ENCODE measurements at regions not wholly inside any gene's neighbourhood (a gene's known extent, or its start where the extent isn't known, plus 50 kb on each side); places are given as distances from the start of the nearest gene placed in this dataset.

DNA sequence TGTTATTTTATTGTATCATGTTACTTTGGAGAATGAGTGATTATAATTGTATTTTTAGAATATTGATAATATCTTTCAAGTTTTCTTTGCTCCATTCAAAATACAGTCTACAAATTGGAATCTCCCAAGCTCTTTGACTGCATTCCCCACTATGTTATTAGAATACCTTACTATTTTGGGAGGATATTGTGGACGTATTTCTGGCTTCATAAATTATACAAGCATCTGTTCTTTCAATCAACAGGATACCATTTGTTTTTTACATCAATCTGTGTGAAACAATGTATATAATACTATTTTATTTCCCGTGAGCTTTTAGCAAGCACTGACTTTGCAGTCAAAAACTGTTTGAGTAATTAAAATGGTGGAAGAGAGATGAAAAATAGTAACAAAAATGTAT is 226.5 kb downstream of the PTPRC start:
- DNase-seq: no peak

DNA sequence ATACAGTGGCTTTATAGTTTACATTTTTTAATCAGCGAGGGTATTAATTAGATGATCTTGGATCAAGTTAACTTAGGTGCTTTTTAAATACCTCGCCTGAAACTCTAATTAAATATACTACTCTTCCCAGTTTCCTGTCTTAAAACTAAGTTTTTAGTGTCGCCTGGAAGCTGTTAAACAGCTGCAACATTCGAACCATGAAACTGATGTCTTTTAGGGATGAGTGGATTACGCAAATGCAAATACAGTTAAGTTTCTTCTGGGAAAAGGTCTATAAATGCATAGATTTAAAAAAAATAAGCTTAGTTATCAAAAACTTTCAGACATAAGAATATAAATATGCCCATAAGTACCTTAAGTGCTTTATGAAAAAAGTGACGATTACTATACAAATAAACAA is 228.3 kb downstream of the PTPRC start:
- no peak for DNase-seq

DNA sequence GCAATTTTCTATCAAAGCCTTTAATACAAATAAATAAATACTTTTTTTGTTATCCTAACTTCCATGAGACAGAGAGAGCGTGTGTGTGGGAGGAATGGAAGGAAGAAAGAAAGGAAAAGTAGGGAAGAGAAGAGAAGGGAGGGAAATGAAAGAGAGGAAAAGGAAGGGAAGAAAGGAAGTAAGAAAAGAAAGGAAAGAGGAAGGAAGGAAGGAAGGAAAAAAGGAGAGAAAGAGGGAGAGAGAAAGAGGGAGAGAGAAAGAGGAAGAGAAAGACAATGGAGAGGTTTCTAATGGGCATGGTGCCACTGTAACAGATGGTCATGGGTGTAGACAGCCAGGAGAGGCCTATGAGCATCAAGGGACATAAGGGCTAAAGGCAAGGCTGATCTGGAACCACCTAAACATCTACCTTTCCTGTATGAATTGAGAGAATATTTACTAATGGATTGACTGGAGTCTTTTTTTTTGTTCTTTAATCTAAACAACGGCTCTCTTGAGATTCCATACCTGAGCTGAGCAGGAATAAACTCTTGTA is 234.9 kb downstream of the PTPRC start:
- DNase-seq: no peak

DNA sequence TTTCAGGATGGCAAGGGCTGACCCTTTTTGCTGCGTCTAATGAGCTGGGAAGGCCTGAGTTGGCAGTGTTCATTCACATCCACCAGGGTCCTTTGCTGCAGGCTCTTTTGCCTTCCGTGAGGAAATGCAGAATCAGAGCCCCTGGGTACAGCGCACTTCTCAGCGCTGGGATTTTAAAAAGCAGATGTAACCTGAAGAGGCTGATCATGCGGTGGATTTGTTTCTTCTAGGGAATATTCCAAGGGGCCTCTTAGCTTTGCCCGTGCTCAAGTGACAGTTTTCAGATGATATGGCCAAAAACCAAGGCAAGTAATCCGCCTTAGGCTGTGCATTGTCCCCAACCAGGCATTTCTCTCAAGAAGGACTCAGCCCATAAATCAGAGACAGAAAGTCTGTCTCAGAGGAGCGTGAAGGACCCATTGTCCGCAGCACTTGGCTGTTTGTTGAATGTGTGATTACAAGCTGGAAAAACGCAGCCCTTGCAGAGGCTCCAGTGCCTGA is 237.6 kb downstream of the PTPRC start:
- DNase-seq: no peak

GRCh38 chr1:198878566-198878965 is 239.7 kb downstream of the PTPRC start:
- no peak for DNase-seq

GRCh38 chr1:198879711-198880306 is 241.0 kb downstream of the PTPRC start:
- DNase-seq: no peak

DNA sequence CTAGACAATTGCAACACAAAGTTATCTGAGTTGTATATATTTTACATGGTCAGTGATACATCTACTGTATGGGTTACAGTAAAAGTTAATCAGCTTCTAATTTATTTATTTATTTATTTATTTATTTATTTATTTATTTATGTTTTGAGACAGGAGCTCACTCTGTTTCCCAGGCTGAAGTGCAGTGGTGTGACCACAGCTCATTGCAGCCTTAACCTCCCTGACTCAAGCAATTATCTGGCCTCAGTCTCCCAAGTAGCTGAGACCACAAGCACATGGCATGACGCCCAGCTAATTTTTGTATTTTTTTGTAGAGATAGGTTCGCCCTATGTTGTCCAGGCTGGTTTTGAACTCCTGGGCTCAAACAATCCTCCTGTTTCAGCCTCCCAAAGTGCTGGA is 241.6 kb downstream of the PTPRC start:
- DNase-seq: no peak

GRCh38 chr1:198880818-198881597 is 242.2 kb downstream of the PTPRC start:
- DNase-seq: peak in 1 of 5 donors; percentile 58

- DNase-seq: no peak
These were observed 244.3 kb downstream of the PTPRC start for GRCh38 chr1:198883184-198883583.

DNA sequence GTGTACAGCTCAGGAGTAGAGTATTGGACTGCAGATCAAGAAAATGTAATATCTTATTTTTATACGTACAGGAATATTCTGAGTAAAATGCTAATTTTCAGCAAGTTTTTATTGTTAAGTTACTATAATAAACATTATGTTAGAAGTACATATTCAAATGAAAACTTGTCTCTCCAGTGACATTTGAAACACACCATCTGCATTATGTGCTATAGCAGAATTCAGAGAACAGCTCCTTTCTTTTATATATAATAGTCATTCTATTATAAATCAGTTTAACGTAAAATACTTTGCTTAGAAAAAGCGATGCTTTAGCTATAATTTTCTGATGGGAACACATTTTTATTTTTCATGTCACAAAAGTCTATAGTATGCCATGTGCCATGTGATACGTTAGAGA is 249.0 kb downstream of the PTPRC start:
- DNase-seq: no peak

GRCh38 chr1:198888379-198888943 is 249.6 kb downstream of the PTPRC start:
- DNase-seq: no peak

DNA sequence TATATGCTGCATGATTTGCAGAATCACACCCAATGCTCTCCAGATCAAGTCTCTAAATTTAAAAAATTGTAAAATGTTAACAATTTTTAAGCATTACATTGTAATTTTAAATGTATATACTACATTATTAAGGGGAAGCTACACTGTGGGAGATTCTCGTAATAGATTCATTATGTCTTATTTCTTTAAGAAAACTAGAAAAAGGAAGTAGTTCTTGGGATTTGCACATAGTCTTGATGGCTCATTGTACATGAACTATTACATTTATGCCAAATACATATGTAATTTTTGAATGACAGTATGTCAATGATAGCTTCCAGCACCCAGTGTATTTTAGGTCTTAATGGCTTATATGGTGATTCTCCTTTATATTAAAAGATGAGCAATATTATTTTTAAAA is 250.3 kb downstream of the PTPRC start:
- no peak for DNase-seq

DNA sequence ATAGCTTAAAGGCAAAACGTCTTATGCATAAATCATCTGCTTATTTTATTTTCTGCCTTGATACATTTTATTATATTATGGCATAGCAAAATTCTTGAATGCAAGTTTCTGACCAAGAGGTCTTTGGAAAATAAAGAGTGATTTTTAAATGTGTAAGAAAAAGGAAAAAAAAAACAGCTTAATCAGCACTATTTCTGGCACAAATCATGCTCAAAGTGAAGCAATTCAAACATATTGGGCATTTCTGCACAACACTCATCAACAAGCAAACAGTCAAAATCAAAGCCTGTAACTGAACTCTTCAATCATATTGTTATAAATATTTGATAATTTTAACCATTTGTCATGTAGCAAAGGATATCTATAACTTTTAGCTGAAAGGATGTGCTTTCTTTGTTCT is 250.9 kb downstream of the PTPRC start:
- no peak for DNase-seq

DNA sequence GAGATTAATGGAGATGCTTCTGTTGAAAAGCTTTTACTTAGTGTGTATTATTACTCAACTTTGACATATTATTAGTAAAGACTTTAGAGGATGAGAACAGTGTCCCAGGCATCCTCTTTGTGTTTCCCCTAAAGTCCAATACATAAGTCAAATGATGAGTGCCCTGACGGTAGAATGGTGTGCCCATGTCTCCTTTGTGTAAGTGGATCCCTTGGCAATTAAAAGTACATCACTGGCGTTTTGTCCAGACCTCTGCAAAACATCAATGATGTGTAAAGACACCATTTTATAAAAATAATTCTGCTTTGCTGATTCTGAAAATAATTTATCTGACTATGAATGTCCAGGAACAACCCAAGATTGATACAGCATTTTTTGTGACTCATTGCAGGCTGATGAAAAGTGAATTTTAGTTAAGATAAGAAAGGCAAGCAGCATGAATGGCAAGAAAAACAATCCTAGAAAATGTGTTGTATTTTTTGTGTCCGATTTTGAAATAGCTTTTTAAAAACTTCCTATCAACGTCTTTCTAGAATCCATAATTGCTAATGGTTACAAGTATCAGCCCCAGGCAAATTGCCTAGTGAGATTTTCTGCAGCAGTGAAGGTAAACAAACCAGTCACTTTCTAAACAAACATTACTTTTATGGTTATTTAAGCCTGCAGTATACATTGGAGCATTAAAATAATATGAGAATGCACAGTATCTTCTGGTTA is 251.5 kb downstream of the PTPRC start:
- DNase-seq: no peak

DNA sequence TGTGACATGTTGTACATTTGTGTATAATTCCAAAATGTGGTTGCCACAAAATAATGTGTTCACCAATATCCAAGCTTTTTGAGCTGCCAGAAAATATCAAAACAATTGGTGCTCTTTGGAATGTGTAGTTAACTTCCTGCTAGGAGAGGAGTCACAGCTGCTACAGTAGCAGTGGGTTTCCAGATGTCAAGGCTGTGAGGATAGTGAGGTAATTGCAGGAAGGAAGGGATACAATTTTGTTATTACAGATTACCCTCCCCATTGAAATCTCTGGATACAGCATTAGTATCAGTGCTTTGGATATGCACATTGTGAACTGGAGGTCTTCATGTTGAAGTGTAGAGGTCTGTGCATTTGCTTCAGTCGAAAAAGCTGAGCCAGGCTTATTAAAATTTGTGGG is 253.2 kb downstream of the PTPRC start:
- no peak for DNase-seq

DNA sequence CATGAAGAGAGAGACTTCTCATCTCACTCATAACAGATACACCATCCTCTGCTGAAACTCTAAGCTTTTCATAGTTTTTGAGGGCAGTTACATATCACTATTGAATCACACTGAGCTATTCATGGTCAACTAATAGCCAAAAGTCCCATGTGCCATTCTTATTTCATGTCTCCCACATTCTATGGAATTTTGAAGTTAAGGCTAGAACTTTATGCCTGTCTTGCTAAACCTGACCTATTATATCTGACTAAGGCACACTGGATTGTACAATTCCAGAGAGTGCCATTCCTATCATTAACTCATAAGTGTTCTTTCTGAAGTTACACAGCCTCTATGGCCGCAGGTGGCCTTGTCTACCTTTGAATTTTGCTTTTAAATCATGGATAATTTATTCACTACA is 254.3 kb downstream of the PTPRC start:
- no peak for DNase-seq

- DNase-seq: no peak
These were observed 255.1 kb downstream of the PTPRC start for GRCh38 chr1:198893763-198894444.

DNA sequence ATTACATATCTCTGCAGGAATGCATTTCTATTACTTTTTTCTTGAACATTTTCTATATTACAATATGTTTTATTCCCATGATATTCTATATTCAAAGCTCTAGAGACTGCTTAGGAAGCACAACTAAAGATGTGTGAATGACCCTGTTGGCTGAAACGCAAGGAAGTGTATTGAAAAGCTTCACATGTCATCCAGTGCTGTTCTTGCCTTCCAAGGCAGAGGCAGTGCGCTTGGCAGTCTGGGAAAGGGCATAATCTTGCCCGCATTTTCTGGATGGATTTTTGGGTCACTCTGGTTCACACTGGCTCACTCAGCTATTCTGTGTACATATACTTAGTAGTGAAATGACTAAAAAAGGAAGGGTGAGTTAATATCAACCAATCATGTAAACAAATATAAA is 262.4 kb downstream of the PTPRC start:
- no peak for DNase-seq

DNA sequence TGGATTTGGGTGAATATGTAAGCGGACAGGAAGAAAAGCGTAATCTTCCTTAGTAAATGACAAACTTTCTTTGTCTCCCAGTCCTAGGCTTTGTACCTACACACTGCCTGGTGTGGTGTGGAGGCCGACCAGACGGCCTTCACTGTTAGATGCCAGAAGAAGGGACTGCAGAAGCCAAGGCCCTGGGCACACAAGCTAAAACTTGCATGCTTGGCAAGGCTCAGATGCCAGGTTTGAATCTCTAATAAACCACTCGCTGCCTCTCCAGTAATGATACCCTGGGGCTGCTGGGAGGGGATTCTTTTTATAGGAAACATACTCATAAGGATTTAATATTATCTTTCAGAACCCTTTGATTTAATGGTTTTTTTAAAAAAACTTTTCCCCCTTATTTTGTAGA is 263.8 kb downstream of the PTPRC start:
- no peak for DNase-seq

DNA sequence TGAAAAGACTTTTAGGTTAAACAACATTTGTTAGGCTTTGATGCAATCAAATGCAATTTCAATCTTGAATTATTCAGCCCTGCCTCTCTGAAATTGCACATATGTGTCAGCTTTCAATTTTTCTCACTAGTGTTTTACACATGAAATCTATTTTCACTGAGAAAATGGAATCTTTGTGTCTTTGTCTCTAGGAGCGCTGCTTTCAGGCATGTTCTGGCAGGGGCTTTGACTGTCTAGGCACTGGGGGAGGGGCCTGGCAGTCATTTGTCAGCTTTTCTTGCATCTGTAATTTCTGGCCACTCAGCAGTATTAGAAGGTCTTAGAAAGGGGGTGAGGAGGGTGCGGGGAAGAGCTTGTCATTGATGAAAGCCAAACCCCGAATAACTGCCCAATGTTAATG is 264.4 kb downstream of the PTPRC start:
- DNase-seq: no peak

DNA sequence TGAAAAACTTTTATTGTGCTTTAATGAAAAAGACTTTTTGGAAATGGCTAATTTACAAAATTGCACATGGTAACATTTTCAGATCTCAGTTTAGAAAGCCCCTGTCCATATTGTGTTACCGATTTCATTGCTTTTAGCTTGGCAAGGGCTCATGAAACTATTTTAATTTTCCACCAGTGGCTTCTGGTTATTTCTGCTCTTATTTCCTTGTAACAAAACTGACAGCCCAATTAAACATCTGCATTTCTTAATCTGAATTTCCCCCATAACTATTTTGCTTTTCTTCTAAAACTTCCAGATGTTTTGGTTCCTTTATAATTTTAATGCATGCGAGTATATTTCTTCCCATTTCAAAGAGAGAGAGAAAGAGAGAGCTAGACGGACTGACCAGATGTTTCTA is 264.8 kb downstream of the PTPRC start:
- no peak for DNase-seq

DNA sequence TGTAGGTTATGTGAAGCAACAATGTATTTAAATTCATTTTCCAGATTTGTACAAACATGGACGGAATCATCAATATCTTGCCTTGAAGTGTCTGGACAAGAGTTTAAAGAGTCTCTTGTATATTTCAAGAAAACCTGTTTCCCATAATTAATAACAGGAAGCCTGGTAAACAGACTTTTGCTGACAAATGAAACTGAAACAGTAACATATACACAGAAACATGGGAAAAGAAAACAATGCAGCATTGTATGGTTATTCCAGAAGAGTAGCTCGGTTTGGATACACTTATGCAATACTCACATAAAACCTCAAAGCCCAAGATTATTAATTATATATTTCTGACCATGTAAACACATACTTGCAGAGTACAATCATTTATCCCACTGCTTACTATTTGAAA is 265.5 kb downstream of the PTPRC start:
- no peak for DNase-seq
